ENCODE measurements at regions not wholly inside any gene's neighbourhood (a gene's known extent, or its start where the extent isn't known, plus 50 kb on each side); places are given as distances from the start of the nearest gene placed in this dataset.
"Not testable (repeated sequence)": the region's sequence is repeated elsewhere in the genome, so short reads cannot be mapped to it uniquely, and the experiment has no call there.

DNA sequence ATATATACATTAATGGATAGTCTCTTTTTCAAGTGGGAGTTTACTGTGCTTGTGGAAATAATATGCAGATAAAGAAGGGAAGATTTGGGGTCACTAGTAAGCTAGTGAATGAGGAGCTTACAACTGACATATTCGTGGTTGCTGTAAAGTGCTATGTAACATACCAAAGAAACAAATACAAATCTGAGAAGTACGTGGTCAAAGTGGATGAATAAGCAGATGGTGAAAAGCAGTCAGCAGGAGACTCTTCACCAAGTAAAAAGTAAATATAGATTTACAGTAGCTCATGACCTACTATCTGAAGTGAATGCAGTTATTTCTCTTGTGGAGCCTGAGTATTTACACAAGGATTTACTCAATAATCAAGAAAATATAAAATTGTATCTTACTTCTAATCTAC is 136.6 kb upstream of the ELAC2 start:
- Mint-ChIP-seq H3K9me3 (ENCODE audit: unreplicated experiment) (no peaks in the 10 kb centered on the region), H3K27me3 (ENCODE audit: unreplicated experiment) (no peaks in the 10 kb centered on the region), H3K27ac (ENCODE audit: unreplicated experiment) (no peak overlapping the region), H3K4me3 (ENCODE audit: unreplicated experiment) (no peak overlapping the region), H3K36me3 (ENCODE audit: low read depth, unreplicated experiment) (no peaks in the 10 kb centered on the region), H3K4me1 (ENCODE audit: unreplicated experiment) (no peaks in the 10 kb centered on the region)
- TF ChIP-seq, protein P1, sequence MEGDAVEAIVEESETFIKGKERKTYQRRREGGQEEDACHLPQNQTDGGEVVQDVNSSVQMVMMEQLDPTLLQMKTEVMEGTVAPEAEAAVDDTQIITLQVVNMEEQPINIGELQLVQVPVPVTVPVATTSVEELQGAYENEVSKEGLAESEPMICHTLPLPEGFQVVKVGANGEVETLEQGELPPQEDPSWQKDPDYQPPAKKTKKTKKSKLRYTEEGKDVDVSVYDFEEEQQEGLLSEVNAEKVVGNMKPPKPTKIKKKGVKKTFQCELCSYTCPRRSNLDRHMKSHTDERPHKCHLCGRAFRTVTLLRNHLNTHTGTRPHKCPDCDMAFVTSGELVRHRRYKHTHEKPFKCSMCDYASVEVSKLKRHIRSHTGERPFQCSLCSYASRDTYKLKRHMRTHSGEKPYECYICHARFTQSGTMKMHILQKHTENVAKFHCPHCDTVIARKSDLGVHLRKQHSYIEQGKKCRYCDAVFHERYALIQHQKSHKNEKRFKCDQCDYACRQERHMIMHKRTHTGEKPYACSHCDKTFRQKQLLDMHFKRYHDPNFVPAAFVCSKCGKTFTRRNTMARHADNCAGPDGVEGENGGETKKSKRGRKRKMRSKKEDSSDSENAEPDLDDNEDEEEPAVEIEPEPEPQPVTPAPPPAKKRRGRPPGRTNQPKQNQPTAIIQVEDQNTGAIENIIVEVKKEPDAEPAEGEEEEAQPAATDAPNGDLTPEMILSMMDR (IDR thresholded peaks at IDR 0.05; ENCODE audit: unreplicated experiment): no peak
- DNase-seq (ENCODE audit: low spot score): no peak

DNA sequence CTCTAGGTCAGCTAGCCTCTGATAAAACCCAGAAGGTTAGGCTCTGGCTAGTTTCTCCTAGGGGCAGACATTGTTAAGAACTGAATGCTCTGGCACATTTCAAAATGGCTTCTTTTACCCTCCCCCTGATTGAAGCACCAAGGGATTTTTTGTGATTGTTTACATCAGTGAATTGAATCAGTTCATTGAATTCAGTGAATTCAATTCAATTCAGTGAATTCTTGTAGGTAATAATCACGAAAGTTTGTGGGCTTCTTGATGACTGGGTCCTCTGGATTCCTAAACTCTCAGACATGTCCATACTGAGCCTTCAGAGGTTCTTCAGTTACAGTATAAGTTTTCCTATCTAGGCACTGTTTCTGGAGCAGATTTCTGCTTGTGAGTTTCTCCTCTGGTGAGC is 135.2 kb upstream of the ELAC2 start:
- no peaks in the 10 kb centered on the region for H3K27me3 Mint-ChIP-seq (ENCODE audit: unreplicated experiment)
- no peaks in the 10 kb centered on the region for H3K4me1 Mint-ChIP-seq (ENCODE audit: unreplicated experiment)
- TF ChIP-seq, protein P1 (IDR thresholded peaks at IDR 0.05; ENCODE audit: unreplicated experiment): no peak
- H3K4me3 Mint-ChIP-seq (ENCODE audit: unreplicated experiment): no peak overlapping the region
- no peak for DNase-seq (ENCODE audit: low spot score)
- no peaks in the 10 kb centered on the region for H3K36me3 Mint-ChIP-seq (ENCODE audit: low read depth, unreplicated experiment)
- H3K27ac Mint-ChIP-seq (ENCODE audit: unreplicated experiment): no peak overlapping the region
- H3K9me3 Mint-ChIP-seq (ENCODE audit: unreplicated experiment): no peaks in the 10 kb centered on the region

DNA sequence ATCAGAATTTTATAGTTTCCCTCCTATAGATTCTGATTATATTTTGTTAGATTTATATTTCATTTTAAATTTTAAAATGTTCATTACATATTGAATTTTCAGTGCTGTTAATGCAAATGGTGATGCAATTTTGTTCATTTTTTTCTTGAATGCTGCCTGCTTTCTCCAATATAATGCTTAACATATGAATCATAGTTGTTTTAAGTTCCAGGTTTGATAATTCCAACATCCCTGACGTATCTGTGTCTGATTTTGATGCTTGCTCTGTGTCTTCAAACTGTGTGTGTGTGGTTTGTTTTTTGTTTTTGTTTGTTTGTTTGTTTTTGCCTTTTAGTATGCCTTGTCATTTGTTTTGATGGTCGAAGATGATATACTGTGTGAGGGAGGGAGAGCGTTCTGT is 134.7 kb upstream of the ELAC2 start:
- Mint-ChIP-seq H3K9me3 (ENCODE audit: unreplicated experiment) (no peaks in the 10 kb centered on the region), H3K36me3 (ENCODE audit: low read depth, unreplicated experiment) (no peaks in the 10 kb centered on the region), H3K4me3 (ENCODE audit: unreplicated experiment) (no peak overlapping the region), H3K27me3 (ENCODE audit: unreplicated experiment) (no peaks in the 10 kb centered on the region), H3K4me1 (ENCODE audit: unreplicated experiment) (no peaks in the 10 kb centered on the region), H3K27ac (ENCODE audit: unreplicated experiment) (no peak overlapping the region)
- TF ChIP-seq, protein P1 (IDR thresholded peaks at IDR 0.05; ENCODE audit: unreplicated experiment): no peak
- no peak for DNase-seq (ENCODE audit: low spot score)

DNA sequence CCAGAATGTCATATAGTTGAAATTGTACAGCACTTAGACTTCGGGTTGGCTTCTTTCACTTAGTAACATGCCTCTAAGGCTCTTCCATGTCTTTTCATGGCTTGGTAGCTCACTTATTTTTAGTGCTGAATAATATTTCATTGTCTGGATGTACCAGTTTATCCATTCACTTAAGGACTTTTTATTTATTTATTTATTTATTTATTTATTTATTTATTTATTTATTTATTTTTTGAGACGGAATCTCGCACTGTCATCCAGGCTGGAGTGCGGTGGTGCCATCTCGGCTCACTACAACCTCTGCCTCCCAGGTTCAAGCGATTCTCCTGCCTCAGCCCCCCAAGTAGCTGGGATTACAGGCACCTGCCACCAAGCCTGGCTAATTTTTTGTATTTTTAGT is 132.9 kb upstream of the ELAC2 start:
- H3K4me1 Mint-ChIP-seq (ENCODE audit: unreplicated experiment); H3K4me3 Mint-ChIP-seq (ENCODE audit: unreplicated experiment); H3K9me3 Mint-ChIP-seq (ENCODE audit: unreplicated experiment); H3K36me3 Mint-ChIP-seq (ENCODE audit: low read depth, unreplicated experiment); H3K27ac Mint-ChIP-seq (ENCODE audit: unreplicated experiment); H3K27me3 Mint-ChIP-seq (ENCODE audit: unreplicated experiment); DNase-seq (ENCODE audit: low spot score): not testable (repeated sequence)

DNA sequence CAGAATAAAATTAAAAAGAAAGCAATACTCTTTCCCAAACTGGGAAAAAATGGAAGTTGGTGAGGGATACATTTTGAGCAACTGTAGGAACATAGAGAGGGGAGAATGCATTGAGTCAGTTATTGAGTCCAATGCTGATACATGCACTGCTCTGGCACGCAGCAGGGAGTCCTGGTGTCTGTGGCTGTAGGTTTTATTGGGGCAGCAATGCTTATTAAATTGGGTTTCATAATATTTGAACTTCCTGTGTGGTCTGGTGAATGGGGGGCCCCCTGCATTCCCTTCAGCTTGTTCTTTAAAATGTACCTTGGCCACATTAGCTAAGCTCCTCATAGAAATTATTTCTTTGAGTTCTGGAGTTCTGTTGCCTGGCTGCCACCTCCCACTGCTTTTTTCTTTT is 125.2 kb upstream of the ELAC2 start:
- peaks cover 10% of the 10 kb centered on the region for H3K4me1 Mint-ChIP-seq (ENCODE audit: unreplicated experiment)
- H3K4me3 Mint-ChIP-seq (ENCODE audit: unreplicated experiment): no peak overlapping the region
- no peak overlapping the region for H3K27ac Mint-ChIP-seq (ENCODE audit: unreplicated experiment)
- TF ChIP-seq, protein P1 (IDR thresholded peaks at IDR 0.05; ENCODE audit: unreplicated experiment): no peak
- no peak for DNase-seq (ENCODE audit: low spot score)
- H3K9me3 Mint-ChIP-seq (ENCODE audit: unreplicated experiment): no peaks in the 10 kb centered on the region
- no peaks in the 10 kb centered on the region for H3K36me3 Mint-ChIP-seq (ENCODE audit: low read depth, unreplicated experiment)
- no peaks in the 10 kb centered on the region for H3K27me3 Mint-ChIP-seq (ENCODE audit: unreplicated experiment)

DNA sequence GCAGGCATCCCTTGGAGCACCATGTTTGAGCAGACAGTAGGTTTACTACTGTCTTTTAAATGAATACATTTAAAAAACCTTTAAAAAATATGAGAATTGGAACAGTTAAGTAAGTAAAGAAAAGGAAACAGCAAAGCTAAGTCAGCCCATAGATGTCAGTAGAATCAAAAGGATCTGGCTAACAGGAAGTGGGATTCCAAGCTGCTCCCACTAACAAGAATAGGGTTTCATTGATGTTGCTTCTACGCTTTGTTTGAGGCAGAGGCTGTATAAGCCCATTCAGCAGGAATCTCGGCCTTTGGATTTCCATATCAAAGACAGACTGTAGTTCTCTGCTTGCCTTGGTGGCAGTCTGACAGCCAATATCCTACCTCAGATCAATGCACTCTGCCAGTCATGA is 122.9 kb upstream of the ELAC2 start:
- Mint-ChIP-seq H3K27ac (ENCODE audit: unreplicated experiment) (no peak overlapping the region), H3K4me1 (ENCODE audit: unreplicated experiment) (peaks cover 10% of the 10 kb centered on the region), H3K36me3 (ENCODE audit: low read depth, unreplicated experiment) (no peaks in the 10 kb centered on the region), H3K4me3 (ENCODE audit: unreplicated experiment) (no peak overlapping the region), H3K27me3 (ENCODE audit: unreplicated experiment) (no peaks in the 10 kb centered on the region), H3K9me3 (ENCODE audit: unreplicated experiment) (no peaks in the 10 kb centered on the region)
- TF ChIP-seq, protein P1 (IDR thresholded peaks at IDR 0.05; ENCODE audit: unreplicated experiment): no peak
- DNase-seq (ENCODE audit: low spot score): no peak
